Keratinocyte (primary cell): ENCODE measurements at regions not wholly inside any gene's neighbourhood (a gene's known extent, or its start where the extent isn't known, plus 50 kb on each side); places are given as distances from the start of the nearest gene placed in this dataset.

ENCODE experiments used
- DNase-seq: peaks from one replicate; pipeline ENCODE4 v3.0.0-alpha.2; 2011; ENCODE audit warnings: low read depth, missing footprints, low spot score
- FAIRE-seq: peaks from 2 replicates; lab custom pipeline; 2011; peaks lifted over from hg19 to GRCh38; lab: Jason Lieb, UNC
- H2AFZ ChIP-seq: 2 replicates; pipeline ENCODE4 v1.6.0; 2012; ENCODE audit warnings: low read length, control low read depth, inconsistent platforms; ENCODE audit not compliant: control insufficient read depth
- H3K27ac ChIP-seq: 2 replicates; pipeline ENCODE4 v1.5.1; 2011; ENCODE audit warnings: low read length; ENCODE audit not compliant: control insufficient read depth, insufficient read depth
- H3K27me3 ChIP-seq: 3 replicates; pipeline ENCODE4 v1.6.0; 2011; ENCODE audit warnings: low read length; ENCODE audit not compliant: control insufficient read depth, insufficient read depth; ENCODE audit errors: extremely low read depth
- H3K36me3 ChIP-seq, 2 experiments: 2 replicates in 1 of 2; 3 replicates in 1 of 2; pipeline ENCODE4 v1.5.1; 2011; ENCODE audit warnings: low read length in 2 of 2, mild to moderate bottlenecking in 1 of 2; ENCODE audit not compliant: control insufficient read depth in 2 of 2, insufficient read depth in 2 of 2; ENCODE audit errors: extremely low read depth in 1 of 2
- H3K4me1 ChIP-seq: 3 replicates; pipeline ENCODE4 v1.5.1; 2011; ENCODE audit warnings: low read length; ENCODE audit not compliant: control insufficient read depth, insufficient read depth; ENCODE audit errors: extremely low read depth
- H3K4me2 ChIP-seq: 3 replicates; pipeline ENCODE4 v1.6.0; 2011; ENCODE audit warnings: low read depth, low read length; ENCODE audit not compliant: control insufficient read depth, insufficient read depth; ENCODE audit errors: extremely low read depth
- H3K4me3 ChIP-seq, 3 experiments: fragments of 200-600 bp in 1 of 3; sonication (generic) in 1 of 3; 2 replicates in 2 of 3; 3 replicates in 1 of 3; pipeline ENCODE4 v1.5.1; 2011 to 2016; ENCODE audit warnings: low read length in 3 of 3, mild to moderate bottlenecking in 3 of 3, control low read depth in 2 of 3, inconsistent platforms in 1 of 3, low read depth in 1 of 3, mixed read lengths in 1 of 3, mixed run types in 1 of 3, moderate library complexity in 1 of 3; ENCODE audit not compliant: control insufficient read depth in 2 of 3, insufficient read depth in 2 of 3; ENCODE audit errors: extremely low read depth in 1 of 3
- H3K79me2 ChIP-seq: 2 replicates; pipeline ENCODE4 v1.6.0; 2012; ENCODE audit warnings: low read length; ENCODE audit not compliant: control insufficient read depth, insufficient read depth
- H3K9ac ChIP-seq: 3 replicates; pipeline ENCODE4 v1.6.0; 2011; ENCODE audit warnings: low read length; ENCODE audit not compliant: control insufficient read depth, insufficient read depth; ENCODE audit errors: extremely low read depth
- H3K9me1 ChIP-seq: 3 replicates; pipeline ENCODE4 v1.6.0; 2011; ENCODE audit warnings: low read length; ENCODE audit not compliant: control insufficient read depth, insufficient read depth; ENCODE audit errors: extremely low read depth
- H3K9me3 ChIP-seq: 2 replicates; pipeline ENCODE4 v1.5.1; 2012; ENCODE audit warnings: low read depth, low read length; ENCODE audit not compliant: control insufficient read depth
- H4K20me1 ChIP-seq: 3 replicates; pipeline ENCODE4 v1.6.0; 2011; ENCODE audit warnings: low read length; ENCODE audit not compliant: control insufficient read depth, insufficient read depth; ENCODE audit errors: extremely low read depth
- CTCF ChIP-seq, 3 experiments: IDR thresholded peaks in 1 of 3; conservative IDR thresholded peaks in 1 of 3; optimal IDR thresholded peaks in 1 of 3; 2 replicates in 2 of 3; 3 replicates in 1 of 3; pipeline versions ENCODE3 to v1.5.1; 2011; ENCODE audit warnings: low read length in 3 of 3, mild to moderate bottlenecking in 3 of 3, moderate library complexity in 2 of 3, control low read depth in 1 of 3, inconsistent platforms in 1 of 3; ENCODE audit not compliant: insufficient read depth in 2 of 3; ENCODE audit errors: extremely low read depth in 1 of 3
- EZH2 ChIP-seq: IDR thresholded peaks from one replicate; pipeline ENCODE4 v1.6.1; 2012; ENCODE audit warnings: inconsistent platforms, mild to moderate bottlenecking, low read length, moderate library complexity
- dilution Hi-C: fragments of 300-500 bp; cut with MboI; formaldehyde crosslinking; loops from one replicate; pipeline ENCODE4 v1.7.0; 2020; ENCODE audit warnings: low sequenced_read_pairs; ENCODE audit not compliant: extremely low pct_ligation_motif_present

DNA sequence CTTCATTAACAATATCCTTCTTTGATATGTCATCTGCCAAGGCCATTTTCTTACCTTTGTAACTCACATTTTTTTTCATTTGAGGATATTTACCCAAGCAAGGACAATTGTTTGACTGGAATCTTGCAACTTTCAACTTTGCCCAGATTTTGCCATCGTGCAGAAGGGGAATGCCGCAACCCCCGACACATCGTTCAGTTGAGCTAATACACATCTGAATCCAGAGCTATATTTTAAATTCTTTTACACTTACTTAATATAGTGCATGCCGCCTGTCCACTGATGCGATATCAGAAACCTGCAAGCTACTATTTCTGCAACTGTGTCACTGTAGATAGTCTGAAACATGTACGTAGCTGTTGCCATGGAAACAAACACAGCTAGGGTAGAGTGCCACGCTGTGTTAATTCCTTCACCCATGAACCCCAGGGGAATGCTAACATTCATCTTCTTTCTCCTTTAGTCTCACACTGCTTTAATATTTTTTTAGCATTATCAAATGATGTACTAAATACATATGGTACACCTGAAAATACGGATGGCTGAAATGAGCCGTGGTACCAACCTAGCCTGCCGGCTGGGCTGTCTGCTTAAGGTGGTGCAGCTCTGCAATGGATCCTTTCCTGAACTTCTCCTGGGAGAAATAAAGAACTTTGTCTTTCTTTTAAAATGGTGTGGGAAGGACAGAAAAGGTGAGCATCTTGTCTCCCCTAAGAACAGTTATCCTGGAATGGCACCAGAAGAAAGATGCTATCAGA lies 77.0 kb upstream of the FOXN3 start:
- TF ChIP-seq CTCF (optimal IDR thresholded peaks at IDR 0.05 in 1 of 3, IDR thresholded peaks at IDR 0.05 in 1 of 3, conservative IDR thresholded peaks at IDR 0.05 in 1 of 3; ENCODE audit: extremely low read depth in 1 of 3, insufficient read depth in 2 of 3, low read length in 3 of 3) (no peak), EZH2 (no peak)
- no peaks in the 10 kb centered on the region for H3K79me2 ChIP-seq
- no peak overlapping the region for H3K4me2 ChIP-seq
- no peaks in the 10 kb centered on the region for H3K36me3 ChIP-seq
- no peaks in the 10 kb centered on the region for H3K27me3 ChIP-seq
- no peaks in the 10 kb centered on the region for H3K9me3 ChIP-seq
- DNase-seq (no peak), FAIRE-seq (no peak)
- no peak overlapping the region for H3K4me3 ChIP-seq
- H3K9ac ChIP-seq: no peak overlapping the region
- H4K20me1 ChIP-seq: no peaks in the 10 kb centered on the region
- H3K27ac ChIP-seq: no peak overlapping the region
- no peaks in the 10 kb centered on the region for H3K4me1 ChIP-seq
- dilution Hi-C loops: no loop called here
- H3K9me1 ChIP-seq: no peaks in the 10 kb centered on the region
- no peak overlapping the region for H2AFZ ChIP-seq

- H3K27ac ChIP-seq: no peak overlapping the region
- H3K9ac ChIP-seq: no peak overlapping the region
- no peaks in the 10 kb centered on the region for H3K4me1 ChIP-seq
- no peak for TF ChIP-seq EZH2
- no peak for TF ChIP-seq CTCF (optimal IDR thresholded peaks at IDR 0.05 in 1 of 3, IDR thresholded peaks at IDR 0.05 in 1 of 3, conservative IDR thresholded peaks at IDR 0.05 in 1 of 3; ENCODE audit: extremely low read depth in 1 of 3, insufficient read depth in 2 of 3, low read length in 3 of 3)
- H4K20me1 ChIP-seq: no peaks in the 10 kb centered on the region
- DNase-seq (no peak), FAIRE-seq (no peak)
- H3K36me3 ChIP-seq: no peaks in the 10 kb centered on the region
- no peak overlapping the region for H3K4me2 ChIP-seq
- H3K9me1 ChIP-seq: no peaks in the 10 kb centered on the region
- no peak overlapping the region for H2AFZ ChIP-seq
- dilution Hi-C loops: no loop called here
- no peak overlapping the region for H3K4me3 ChIP-seq
- H3K9me3 ChIP-seq: no peaks in the 10 kb centered on the region
- no peaks in the 10 kb centered on the region for H3K79me2 ChIP-seq
- H3K27me3 ChIP-seq: no peaks in the 10 kb centered on the region
Measured at GRCh38 chr14:89493406-89493805, 76.4 kb upstream of the FOXN3 start.
